ENCODE measurements at regions not wholly inside any gene's neighbourhood (a gene's known extent, or its start where the extent isn't known, plus 50 kb on each side); places are given as distances from the start of the nearest gene placed in this dataset.
"Not testable (repeated sequence)": the region's sequence is repeated elsewhere in the genome, so short reads cannot be mapped to it uniquely, and the experiment has no call there.

GRCh38 chr18:78494204-78495085 lies 485.2 kb upstream of the SALL3 start:
- intact Hi-C loops (cut with micrococcal nuclease) = no loop called here

DNA sequence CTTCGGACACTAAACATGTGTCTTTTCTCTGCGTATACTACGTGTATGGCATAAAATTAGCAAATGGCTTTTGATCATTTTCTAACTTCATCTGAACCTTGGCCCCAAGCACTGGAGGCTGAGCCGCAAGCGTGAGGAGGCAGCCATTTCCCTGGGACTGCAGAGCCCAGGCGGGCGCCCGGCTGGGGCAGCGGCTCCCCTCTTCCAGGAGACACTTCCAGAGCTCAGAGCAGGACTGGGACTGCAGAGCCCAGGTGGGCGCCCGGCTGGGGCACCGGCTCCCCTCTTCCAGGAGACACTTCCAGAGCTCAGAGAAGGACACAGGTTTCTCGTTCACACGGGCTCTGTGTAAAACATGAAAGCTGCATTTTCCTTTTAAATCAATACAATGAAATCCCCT lies 484.1 kb upstream of the SALL3 start:
- intact Hi-C loops (cut with micrococcal nuclease) = no loop called here

DNA sequence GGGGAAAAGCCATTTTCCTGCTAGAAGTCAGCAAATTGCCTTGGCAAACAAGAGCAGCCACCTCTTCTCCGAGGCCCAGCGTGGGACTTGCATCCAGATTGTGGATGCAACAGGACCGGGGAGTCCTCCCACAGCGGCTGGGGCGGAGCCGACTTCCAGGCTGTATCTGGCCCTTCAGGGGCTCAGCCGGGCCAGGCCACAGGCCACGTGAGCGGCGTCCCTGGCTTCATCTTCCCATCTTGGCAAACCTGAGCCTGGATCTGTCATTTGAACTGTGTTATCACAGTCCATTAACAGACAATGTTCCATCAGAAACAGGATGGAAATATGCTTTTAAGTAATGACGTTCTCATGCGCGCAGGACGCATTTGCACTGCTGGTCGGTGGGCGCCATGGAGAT lies 483.5 kb upstream of the SALL3 start:
- intact Hi-C loops (cut with micrococcal nuclease) = no loop called here

DNA sequence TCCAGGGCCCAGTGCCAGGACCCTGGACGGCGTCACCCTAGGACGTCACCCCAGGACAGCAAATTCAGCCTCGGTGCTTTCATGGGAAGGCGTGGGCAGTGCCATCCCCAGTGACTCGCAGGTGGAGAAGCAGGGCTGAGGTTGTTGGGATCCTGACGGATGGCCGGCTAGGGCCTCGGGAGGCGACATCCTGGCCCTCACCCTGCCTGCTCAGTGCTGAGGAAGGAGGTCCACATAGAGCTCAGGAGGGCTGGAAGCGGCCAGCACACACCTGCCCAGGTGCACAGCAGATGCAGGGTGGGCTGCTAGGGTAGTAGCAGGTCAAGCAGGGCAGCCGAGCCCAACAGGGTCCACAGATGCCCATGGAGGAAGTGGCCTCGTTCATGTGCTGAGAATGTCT lies 482.0 kb upstream of the SALL3 start:
- intact Hi-C loops (cut with micrococcal nuclease) = no loop called here

GRCh38 chr18:78499586-78499985 lies 480.0 kb upstream of the SALL3 start:
- intact Hi-C loops (cut with micrococcal nuclease) = no loop called here

DNA sequence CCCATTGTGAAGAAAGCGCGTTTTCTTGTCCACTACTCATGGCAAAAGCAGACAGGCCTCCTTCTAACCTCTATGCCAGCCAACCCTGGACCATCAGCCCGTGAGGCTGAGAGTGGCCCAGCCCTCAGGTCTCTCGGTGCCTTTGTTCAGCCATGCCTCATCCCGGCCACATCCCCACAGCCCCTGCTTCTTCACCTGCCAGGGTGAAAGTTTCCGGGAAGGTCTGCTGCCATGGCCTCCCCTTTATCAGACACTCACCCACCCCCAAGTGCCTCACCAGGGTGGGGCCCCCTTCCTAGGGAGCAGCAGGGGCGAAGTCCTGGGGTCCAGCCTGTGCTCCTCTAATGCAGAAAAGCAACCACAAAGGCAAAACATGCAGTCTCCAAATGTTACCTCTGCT lies 478.4 kb upstream of the SALL3 start:
- intact Hi-C loops (cut with micrococcal nuclease) = no loop called here

GRCh38 chr18:78503129-78503528 lies 476.5 kb upstream of the SALL3 start:
- intact Hi-C loops (cut with micrococcal nuclease) = no loop called here

DNA sequence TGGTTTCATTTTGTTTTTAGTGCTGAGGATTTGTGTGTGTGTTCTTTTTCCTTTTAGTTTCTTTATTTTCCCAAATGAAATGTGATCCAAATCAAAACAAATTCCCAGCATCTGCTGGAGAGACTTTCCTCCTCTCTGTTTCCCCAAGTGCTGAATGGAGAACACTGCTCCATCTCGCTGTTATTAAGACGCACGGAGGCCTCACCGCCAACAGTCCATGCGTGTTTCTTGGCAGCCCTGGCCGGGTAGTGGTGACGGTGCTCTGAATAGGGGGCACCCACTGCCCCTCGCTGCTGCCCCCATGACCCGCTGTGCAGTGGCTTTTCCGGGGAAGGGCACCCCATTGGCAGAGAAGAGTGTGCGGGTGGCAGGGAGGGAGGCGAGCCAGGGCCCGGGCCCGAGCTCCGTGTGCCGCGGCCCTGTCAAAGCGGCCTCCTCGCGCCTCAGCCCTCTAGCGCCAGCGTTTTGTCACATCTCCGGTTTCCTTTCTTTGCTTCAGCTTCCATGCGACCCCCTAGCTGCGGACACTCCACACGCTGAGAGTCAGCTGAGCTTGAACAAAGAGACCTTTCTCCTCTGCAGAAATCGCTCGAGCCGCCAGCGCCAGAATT lies 473.7 kb upstream of the SALL3 start:
- intact Hi-C loops (cut with micrococcal nuclease) = no loop called here

DNA sequence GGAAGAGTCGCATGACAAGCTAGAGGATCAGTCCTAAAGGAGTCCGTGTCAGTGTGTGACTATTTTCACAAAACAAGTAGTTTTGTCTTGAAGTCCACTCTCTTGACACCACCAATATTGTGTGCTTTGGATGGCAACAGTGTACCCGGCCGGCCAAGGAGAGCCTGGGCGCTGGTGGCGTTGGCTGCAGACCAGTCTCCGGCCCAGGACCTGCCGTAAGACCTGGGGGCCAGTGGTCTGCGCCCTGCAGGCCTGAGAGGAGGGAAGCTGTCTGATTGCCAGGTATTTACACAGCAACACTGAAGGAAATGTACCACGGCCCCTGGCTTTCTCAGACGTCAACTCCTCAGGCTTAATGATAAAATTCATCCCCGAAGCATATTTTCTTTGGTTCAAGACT lies 472.4 kb upstream of the SALL3 start:
- intact Hi-C loops (cut with micrococcal nuclease) = no loop called here

DNA sequence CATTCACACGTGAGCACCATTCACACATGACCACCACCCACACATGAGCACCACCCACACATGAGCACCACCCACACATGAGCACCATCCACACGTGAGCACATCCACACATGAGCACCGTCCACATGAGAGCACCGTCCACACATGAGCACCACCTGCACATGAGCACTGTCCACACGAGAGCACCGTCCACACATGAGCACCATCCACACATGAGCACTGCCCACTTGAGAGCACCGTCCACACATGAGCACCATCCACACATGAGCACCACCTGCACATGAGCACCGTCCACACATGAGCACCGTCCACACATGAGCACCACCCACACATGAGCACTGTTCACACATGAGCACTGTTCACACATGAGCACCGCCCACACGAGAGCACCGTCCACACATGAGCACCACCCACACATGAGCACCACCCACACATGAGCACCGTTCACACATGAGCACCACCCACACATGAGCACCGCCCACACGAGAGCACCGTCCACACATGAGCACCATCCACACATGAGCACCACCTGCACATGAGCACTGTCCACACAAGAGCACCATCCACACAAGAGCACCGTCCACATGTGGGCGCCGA lies 471.3 kb upstream of the SALL3 start:
- intact Hi-C loops (cut with micrococcal nuclease) = not testable (repeated sequence)

DNA sequence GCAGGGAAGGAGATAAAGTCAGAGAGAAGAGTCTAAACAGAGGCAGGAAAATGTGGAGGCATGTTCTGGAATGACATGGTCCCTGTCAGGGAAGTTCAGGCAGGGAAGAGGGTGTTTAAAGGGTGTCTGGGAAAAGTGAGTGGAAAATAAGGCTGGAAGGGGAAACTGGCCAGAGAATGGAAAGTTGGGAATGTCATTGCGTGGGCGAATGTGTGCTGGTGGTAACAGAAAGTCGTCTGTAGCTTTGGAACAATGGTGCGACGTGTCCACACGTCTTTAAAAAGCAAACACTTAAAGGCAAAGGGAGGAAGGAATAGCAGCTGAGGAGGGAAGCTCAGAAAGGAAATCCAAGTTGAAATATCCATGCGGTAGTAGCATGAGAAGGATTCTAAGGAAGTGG lies 469.5 kb upstream of the SALL3 start:
- intact Hi-C loops (cut with micrococcal nuclease) = no loop called here

DNA sequence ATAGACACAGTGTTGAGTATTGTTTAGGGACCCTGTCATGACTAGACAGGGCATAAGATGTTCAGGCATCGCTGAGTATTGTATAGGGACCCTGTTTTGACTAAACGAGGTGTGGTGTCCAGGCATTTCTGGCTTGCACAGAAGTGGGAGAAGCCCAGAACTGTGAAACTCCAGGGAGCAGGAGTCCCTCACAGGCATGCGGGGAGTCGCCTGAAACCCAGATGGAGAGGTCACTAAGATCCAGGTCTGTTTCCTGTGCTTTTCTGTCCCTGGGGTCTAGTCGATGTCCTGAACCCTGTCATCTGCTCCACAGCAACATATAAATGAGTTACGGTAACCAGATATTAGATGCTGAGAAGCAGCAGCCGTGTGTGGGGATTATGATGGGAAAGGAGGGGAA lies 469.0 kb upstream of the SALL3 start:
- intact Hi-C loops (cut with micrococcal nuclease) = no loop called here

GRCh38 chr18:78511666-78512601 lies 467.7 kb upstream of the SALL3 start:
- intact Hi-C loops (cut with micrococcal nuclease) = no loop called here

DNA sequence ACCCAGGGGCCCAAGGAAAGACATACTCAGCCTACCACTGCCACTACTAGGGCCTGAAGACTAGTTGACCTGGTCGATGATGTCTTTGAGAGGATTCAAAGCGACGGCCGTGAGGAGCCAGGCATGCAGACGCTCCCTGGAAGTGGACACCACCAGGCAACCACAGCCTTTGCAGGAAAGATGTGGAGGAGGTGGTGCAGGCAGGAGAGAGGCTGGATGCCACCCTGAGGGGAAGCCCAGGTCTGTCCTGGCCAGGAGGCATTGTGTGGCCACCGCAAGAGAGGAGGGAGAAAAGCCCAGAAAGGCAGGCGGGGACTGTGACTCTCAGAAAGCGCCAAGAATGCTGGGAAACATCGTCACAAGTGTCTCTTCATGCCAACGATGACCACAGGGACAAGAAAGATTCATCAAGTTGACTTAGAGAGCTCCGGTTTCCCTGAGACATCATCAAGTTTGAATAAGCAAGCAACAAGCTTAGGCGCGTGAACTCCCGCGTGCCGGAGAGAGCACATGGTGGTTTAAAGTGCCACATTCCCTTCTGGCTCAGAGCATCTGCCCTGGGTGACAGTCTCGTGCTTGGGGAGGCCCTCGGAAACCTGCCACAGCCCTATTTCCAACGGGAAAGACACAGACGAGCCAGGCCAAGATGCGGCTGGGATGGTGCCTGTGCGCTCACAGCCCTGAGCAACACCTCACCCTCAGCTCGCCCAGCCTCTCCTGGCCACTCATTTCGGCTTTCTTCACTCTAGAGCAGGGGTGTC lies 464.5 kb upstream of the SALL3 start:
- intact Hi-C loops (cut with micrococcal nuclease) = no loop called here

- intact Hi-C loops (cut with micrococcal nuclease) = no loop called here
Observed at GRCh38 chr18:78517328-78517727, 462.3 kb upstream of the SALL3 start.

GRCh38 chr18:78517973-78518372 lies 461.6 kb upstream of the SALL3 start:
- intact Hi-C loops (cut with micrococcal nuclease) = no loop called here

GRCh38 chr18:78518805-78519204 lies 460.8 kb upstream of the SALL3 start:
- intact Hi-C loops (cut with micrococcal nuclease) = no loop called here

DNA sequence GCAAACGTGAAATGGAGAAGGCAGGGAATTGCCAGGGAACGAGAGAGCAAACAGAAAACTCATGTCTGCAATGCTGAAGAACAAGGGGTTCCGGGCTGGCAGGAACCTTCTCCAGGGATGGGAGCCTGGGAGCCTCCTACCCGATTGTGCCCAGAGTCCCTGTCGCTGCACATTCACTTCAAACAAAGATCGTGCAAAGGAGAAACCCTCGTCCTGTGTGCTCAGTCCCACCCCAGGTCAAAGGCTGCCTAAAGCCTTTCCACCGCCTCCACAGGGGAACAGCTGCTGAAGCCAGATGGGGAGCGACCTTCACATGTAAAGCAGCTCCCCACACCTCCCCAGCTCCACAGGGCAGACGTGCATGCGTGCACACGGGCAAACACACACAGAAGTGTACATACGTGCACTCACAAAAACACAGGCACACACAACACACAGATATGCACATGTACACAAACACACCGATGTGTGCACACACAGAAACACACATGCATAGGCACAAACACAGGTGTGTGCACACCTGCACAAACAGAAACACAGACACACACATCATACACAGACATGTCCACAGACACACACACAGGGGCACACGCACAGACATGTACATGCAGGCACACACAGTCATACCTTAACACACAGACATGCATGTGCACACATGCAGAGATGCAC lies 460.1 kb upstream of the SALL3 start:
- intact Hi-C loops (cut with micrococcal nuclease) = no loop called here

DNA sequence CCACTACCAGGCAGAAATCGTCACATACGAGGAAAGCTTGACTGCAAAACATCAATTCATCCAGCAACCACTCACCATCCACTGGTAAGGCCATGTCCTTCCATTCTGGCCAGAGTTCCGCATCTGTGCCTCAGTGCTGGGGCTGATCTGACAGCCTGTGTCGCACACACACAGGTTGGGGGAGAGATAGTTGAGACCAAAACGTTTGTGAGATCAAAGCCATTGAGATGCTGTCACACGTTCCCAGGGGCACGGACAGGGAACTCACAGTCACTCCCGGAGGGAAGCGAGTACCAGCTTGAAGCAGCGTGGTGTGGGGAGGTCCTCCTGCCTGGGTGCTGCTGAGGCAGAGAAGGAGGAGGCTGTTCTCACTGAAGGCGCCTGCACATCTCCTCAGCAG lies 458.5 kb upstream of the SALL3 start:
- intact Hi-C loops (cut with micrococcal nuclease) = no loop called here

DNA sequence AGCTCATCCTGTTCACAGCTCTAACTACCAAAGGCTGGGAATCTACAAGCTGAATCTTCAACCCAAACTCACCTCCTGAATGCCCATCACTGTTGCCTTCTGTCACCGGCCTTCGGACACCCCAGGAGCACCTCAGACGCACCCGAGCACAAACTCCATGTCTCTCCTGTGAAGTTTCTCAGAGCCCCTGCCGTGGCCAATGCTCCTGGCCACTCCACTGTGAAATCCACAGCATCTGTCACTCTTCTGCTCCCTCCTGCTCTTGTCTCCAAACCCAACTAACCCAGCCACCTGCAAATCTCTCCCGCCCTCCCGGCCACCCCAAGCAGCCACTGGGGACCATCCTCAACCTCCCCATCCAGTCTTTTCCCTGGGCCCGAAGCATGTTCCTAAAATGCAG lies 457.9 kb upstream of the SALL3 start:
- intact Hi-C loops (cut with micrococcal nuclease) = no loop called here

All from T-helper 2 cell treated with Interferon-gamma antibody and Interleukin-4, amounts not matched to agents 100 ng/mL and 5 ng/mL, for 36 hours (primary cell).